GM12891 (cell line): ENCODE measurements at regions not wholly inside any gene's neighbourhood (a gene's known extent, or its start where the extent isn't known, plus 50 kb on each side); places are given as distances from the start of the nearest gene placed in this dataset.

Source experiments
- POLR2A ChIP-seq: IDR thresholded peaks from 2 replicates; pipeline ENCODE4 v1.6.1; 2011; ENCODE audit warnings: low read depth, low read length, control low read depth
- POLR2AphosphoS5 ChIP-seq: IDR thresholded peaks from 2 replicates; pipeline ENCODE4 v1.6.1; 2011; ENCODE audit warnings: low read depth, low read length, control low read depth
- POU2F2 ChIP-seq: IDR thresholded peaks from 2 replicates; pipeline ENCODE4 v1.6.1; 2011; ENCODE audit warnings: low read depth, mild to moderate bottlenecking, control low read depth, low read length, moderate library complexity
- SPI1 ChIP-seq: IDR thresholded peaks from 2 replicates; pipeline ENCODE4 v1.6.1; 2011; ENCODE audit warnings: low read depth, low read length, control low read depth
- TAF1 ChIP-seq: IDR thresholded peaks from 2 replicates; pipeline ENCODE4 v1.6.1; 2011; ENCODE audit warnings: low read depth, low read length, control low read depth

GRCh38 chr5:174917976-174918554 lies 193.7 kb downstream of the MSX2 start:
- TF ChIP-seq SPI1 (no peak), POLR2A (no peak), POLR2AphosphoS5 (no peak), TAF1 (no peak), POU2F2 (no peak)
